Endothelial cell of umbilical vein (primary cell): ENCODE measurements at regions not wholly inside any gene's neighbourhood (a gene's known extent, or its start where the extent isn't known, plus 50 kb on each side); places are given as distances from the start of the nearest gene placed in this dataset.

Experiments used
- BruUV-seq: library from RNA; stranded (reverse); fragments of 400-500 nt; replicated peaks from 2 replicates; lab custom pipeline; 2021; lab: Mats Ljungman, UMichigan
- CTCF ChIA-PET: fragments of 300-600, 350-600 bp; sonication (Branson Sonifier 250); formaldehyde crosslinking; loops from one replicate; lab custom pipeline; 2021; ENCODE audit warnings: antibody characterized with exemption, inconsistent platforms; lab: Charles Lee
- POLR2A ChIA-PET: fragments of 300-600, 350-600 bp; sonication (Branson Sonifier 250); formaldehyde crosslinking; loops from one replicate; lab custom pipeline; 2021; ENCODE audit warnings: antibody characterized with exemption, inconsistent platforms; lab: Charles Lee
- DNase-seq: peaks from one replicate; pipeline ENCODE4 v3.0.0-alpha.2; 2011; ENCODE audit warnings: low read depth, low spot score
- FAIRE-seq: peaks from 2 replicates; lab custom pipeline; 2011; peaks lifted over from hg19 to GRCh38; lab: Jason Lieb, UNC
- H2AFZ ChIP-seq: 2 replicates; pipeline ENCODE4 v1.6.0; 2012; ENCODE audit warnings: low read depth, low read length, control low read depth, inconsistent platforms
- H3K27ac ChIP-seq: 2 replicates; pipeline ENCODE4 v1.5.1; 2011; ENCODE audit warnings: low read depth, mild to moderate bottlenecking, control low read depth, low read length, moderate library complexity; ENCODE audit not compliant: insufficient read depth
- H3K27me3 ChIP-seq, 2 experiments: 2 replicates each; pipeline versions ENCODE4 v1.6.0 to v1.6.1; 2011; ENCODE audit warnings: low read length in 2 of 2, mixed read lengths in 1 of 2; ENCODE audit not compliant: control insufficient read depth in 2 of 2, insufficient read depth in 2 of 2
- H3K36me3 ChIP-seq, 2 experiments: 2 replicates in 1 of 2; 3 replicates in 1 of 2; pipeline ENCODE4 v1.5.1; 2011; ENCODE audit warnings: low read length in 2 of 2, mild to moderate bottlenecking in 1 of 2, moderate library complexity in 1 of 2; ENCODE audit not compliant: control insufficient read depth in 2 of 2, insufficient read depth in 2 of 2; ENCODE audit errors: extremely low read depth in 1 of 2
- H3K4me1 ChIP-seq: 3 replicates; pipeline ENCODE4 v1.5.1; 2011; ENCODE audit warnings: mild to moderate bottlenecking, low read length; ENCODE audit not compliant: control insufficient read depth, insufficient read depth; ENCODE audit errors: extremely low read depth
- H3K4me2 ChIP-seq: 2 replicates; pipeline ENCODE4 v1.6.1; 2011; ENCODE audit warnings: low read length, control low read depth, mixed read lengths; ENCODE audit not compliant: insufficient read depth
- H3K4me3 ChIP-seq, 3 experiments: fragments of 200-600 bp in 1 of 3; sonication (generic), shearing (Covaris generic) in 1 of 3; replicated peaks in 1 of 3; 2 replicates each; pipeline ENCODE4 v1.5.1; 2011 to 2016; ENCODE audit warnings: control low read depth in 3 of 3, low read length in 3 of 3, mild to moderate bottlenecking in 2 of 3, inconsistent platforms in 1 of 3, low read depth in 1 of 3, moderate library complexity in 1 of 3; ENCODE audit not compliant: insufficient read depth in 1 of 3
- H3K79me2 ChIP-seq: 2 replicates; pipeline ENCODE4 v1.6.0; 2012; ENCODE audit warnings: low read length, inconsistent platforms; ENCODE audit not compliant: control insufficient read depth, insufficient read depth
- H3K9ac ChIP-seq: replicated peaks from 2 replicates; pipeline ENCODE3; 2011; ENCODE audit warnings: low read length, control low read depth; ENCODE audit not compliant: insufficient read depth; ENCODE audit errors: extremely low read depth
- H3K9me1 ChIP-seq: replicated peaks from 3 replicates; pipeline ENCODE4 v1.6.0; 2011; ENCODE audit warnings: mild to moderate bottlenecking, low read length; ENCODE audit not compliant: control insufficient read depth, insufficient read depth; ENCODE audit errors: extremely low read depth
- H3K9me3 ChIP-seq: replicated peaks from 2 replicates; pipeline ENCODE4 v1.5.1; 2012; ENCODE audit warnings: low read length, inconsistent platforms; ENCODE audit not compliant: control insufficient read depth, insufficient read depth
- H4K20me1 ChIP-seq: replicated peaks from 2 replicates; pipeline ENCODE3; 2011; ENCODE audit warnings: mild to moderate bottlenecking, low read length; ENCODE audit not compliant: control insufficient read depth, insufficient read depth; ENCODE audit errors: extremely low read depth
- CTCF ChIP-seq, 2 donors: IDR thresholded peaks; 1 replicate in 1 of 2; 2 replicates in 1 of 2; pipeline ENCODE4 v1.5.1; 2011; ENCODE audit warnings: low read length in 2 of 2, mild to moderate bottlenecking in 2 of 2, moderate library complexity in 2 of 2, control low read depth in 1 of 2, inconsistent platforms in 1 of 2, low read depth in 1 of 2; ENCODE audit not compliant: insufficient read depth in 1 of 2; ENCODE audit errors: extremely low read depth in 1 of 2
- EZH2 ChIP-seq: IDR thresholded peaks from 2 replicates; pipeline ENCODE4 v1.6.1; 2012; ENCODE audit warnings: borderline replicate concordance, low read depth, mild to moderate bottlenecking, moderate library complexity, low read length, inconsistent platforms; ENCODE audit not compliant: severe bottlenecking
- FOS ChIP-seq: IDR thresholded peaks from 2 replicates; pipeline ENCODE4 v1.6.1; 2011; ENCODE audit warnings: mild to moderate bottlenecking, low read length, moderate library complexity, borderline replicate concordance; ENCODE audit not compliant: insufficient read depth
- GATA2 ChIP-seq: IDR thresholded peaks from 2 replicates; pipeline ENCODE4 v1.7.0; 2011; ENCODE audit warnings: low read depth, mild to moderate bottlenecking, moderate library complexity, mixed read lengths, low read length; ENCODE audit not compliant: insufficient read length, insufficient read depth
- JUN ChIP-seq: IDR thresholded peaks from 2 replicates; pipeline ENCODE4 v1.6.1; 2011; ENCODE audit warnings: borderline replicate concordance, low read depth; ENCODE audit not compliant: insufficient read length, insufficient read depth
- MAX ChIP-seq: IDR thresholded peaks from 2 replicates; pipeline ENCODE4 v1.6.1; 2011; ENCODE audit not compliant: insufficient read depth, insufficient read length
- MYC ChIP-seq: IDR thresholded peaks from one replicate; pipeline ENCODE4 v1.6.1; 2011; ENCODE audit warnings: mild to moderate bottlenecking, low read depth, low read length
- POLR2A ChIP-seq: IDR thresholded peaks from 2 replicates; pipeline ENCODE4 v1.6.1; 2012; ENCODE audit warnings: low read depth, mild to moderate bottlenecking, control low read depth, low read length
- POLR2AphosphoS5 ChIP-seq: IDR thresholded peaks from 2 replicates; pipeline ENCODE4 v1.6.1; 2012; ENCODE audit warnings: low read depth, mild to moderate bottlenecking, control low read depth, low read length, moderate library complexity; ENCODE audit not compliant: insufficient read depth
- dilution Hi-C: fragments of 300-500 bp; cut with MboI; formaldehyde crosslinking; loops from one replicate; pipeline ENCODE4 v1.15.0; 2019; ENCODE audit warnings: low sequenced_read_pairs; ENCODE audit not compliant: extremely low pct_ligation_motif_present
- intact Hi-C: fragments of 100-400 bp; cut with micrococcal nuclease; formaldehyde crosslinking; loops from one replicate; pipeline ENCODE4 v1.10.0; 2022

- intact Hi-C loops (no loop called here), dilution Hi-C loops (no loop called here)
- Histone ChIP-seq H3K4me1 (no peaks in the 10 kb centered on the region), H3K79me2 (no peaks in the 10 kb centered on the region), H3K36me3 (no peaks in the 10 kb centered on the region), H2AFZ (no peak overlapping the region), H3K9me3 (no peaks in the 10 kb centered on the region), H3K4me2 (no peak overlapping the region), H3K4me3 (no peak overlapping the region), H4K20me1 (no peaks in the 10 kb centered on the region), H3K27me3 (no peaks in the 10 kb centered on the region), H3K9ac (no peak overlapping the region), H3K27ac (no peak overlapping the region), H3K9me1 (no peaks in the 10 kb centered on the region)
- ChIA-PET POLR2A (no interaction called here), CTCF (interaction anchor here (0.6 to 1.0 kb wide), 3 partner anchors 31 to 346 kb away, joined by 3 to 4 read pairs (median 3); no protein-coding TSS in a partner anchor)
- no peak for TF ChIP-seq CTCF (IDR thresholded peaks at IDR 0.05; ENCODE audit: extremely low read depth in 1 of 2, insufficient read depth in 1 of 2, low read depth in 1 of 2, low read length in 2 of 2)
- no peak for TF ChIP-seq POLR2A
- no peak for TF ChIP-seq MYC
- TF ChIP-seq MAX: no peak
- TF ChIP-seq EZH2: no peak
- TF ChIP-seq GATA2: no peak
- TF ChIP-seq FOS: no peak
- no peak for TF ChIP-seq POLR2AphosphoS5
- no peak for TF ChIP-seq JUN
- DNase-seq (no peak), FAIRE-seq (no peak)
- no TSS peak for BruUV-seq
Measured at GRCh38 chr18:61155586-61155985, 177.6 kb upstream of the CDH20 start.
